ENCODE measurements at regions not wholly inside any gene's neighbourhood (a gene's known extent, or its start where the extent isn't known, plus 50 kb on each side); places are given as distances from the start of the nearest gene placed in this dataset.

- TF ChIP-seq EZH2 (IDR thresholded peaks at IDR 0.05; ENCODE audit: insufficient read depth, poor library complexity, severe bottlenecking) (no peak), EZH2phosphoT487 (IDR thresholded peaks at IDR 0.05; ENCODE audit: insufficient read depth, low read depth) (no peak)
Observed at GRCh38 chr11:113618360-113618759, 87.7 kb downstream of the TMPRSS5 start.

All from GM23248 (cell line).